Testis (tissue), 2 donors: ENCODE measurements at regions not wholly inside any gene's neighbourhood (a gene's known extent, or its start where the extent isn't known, plus 50 kb on each side); places are given as distances from the start of the nearest gene placed in this dataset.

Experiments used
- DNase-seq: peaks from one replicate; pipeline ENCODE4 v3.0.0-alpha.2; 2019
- H3K27ac ChIP-seq, 2 donors: fragments of 200-600 bp; sonication (generic); one replicate each; pipeline ENCODE4 v1.5.1; 2019
- H3K27me3 ChIP-seq: fragments of 200-600 bp; sonication (generic); one replicate; pipeline ENCODE4 v1.5.1; 2019
- H3K36me3 ChIP-seq: fragments of 200-600 bp; sonication (generic); one replicate; pipeline ENCODE4 v1.5.1; 2017; ENCODE audit warnings: low read depth; ENCODE audit errors: missing control alignments
- H3K4me1 ChIP-seq: fragments of 200-600 bp; sonication (generic); one replicate; pipeline ENCODE4 v1.5.1; 2019
- H3K4me3 ChIP-seq, 2 donors: fragments of 200-600 bp; sonication (generic); one replicate each; pipeline ENCODE4 v1.5.1; 2017 to 2019
- H3K9me3 ChIP-seq: fragments of 200-600 bp; sonication (generic); one replicate; pipeline ENCODE4 v1.5.1; 2017
- POLR2A ChIP-seq: fragments of 450-650 bp; IDR thresholded peaks from one replicate; pipeline ENCODE4 v1.6.1; 2017; ENCODE audit warnings: antibody characterized with exemption, mild to moderate bottlenecking, moderate library complexity
- WGBS, 2 donors: methylation state at CpG; one replicate each; pipeline ENCODE4 v1.1.5; 2018; 5-methylcytosine and 5-hydroxymethylcytosine counted together
- intact Hi-C: fragments of 100-400 bp; cut with DNase I; formaldehyde crosslinking; loops from one replicate; pipeline ENCODE4 v1.15.1; 2023; ENCODE audit warnings: low total_unique reads
- TF ChIP-seq, protein P1 (sequence below), 3 experiments: fragments of 450-650 bp in 2 of 3; fragments of 200-600 bp in 1 of 3; sonication (generic) in 1 of 3; IDR thresholded peaks; one replicate each; pipeline ENCODE4 v1.5.1; 2016 to 2019; ENCODE audit warnings: antibody characterized with exemption in 3 of 3, mild to moderate bottlenecking in 2 of 3, moderate library complexity in 1 of 3

DNA sequence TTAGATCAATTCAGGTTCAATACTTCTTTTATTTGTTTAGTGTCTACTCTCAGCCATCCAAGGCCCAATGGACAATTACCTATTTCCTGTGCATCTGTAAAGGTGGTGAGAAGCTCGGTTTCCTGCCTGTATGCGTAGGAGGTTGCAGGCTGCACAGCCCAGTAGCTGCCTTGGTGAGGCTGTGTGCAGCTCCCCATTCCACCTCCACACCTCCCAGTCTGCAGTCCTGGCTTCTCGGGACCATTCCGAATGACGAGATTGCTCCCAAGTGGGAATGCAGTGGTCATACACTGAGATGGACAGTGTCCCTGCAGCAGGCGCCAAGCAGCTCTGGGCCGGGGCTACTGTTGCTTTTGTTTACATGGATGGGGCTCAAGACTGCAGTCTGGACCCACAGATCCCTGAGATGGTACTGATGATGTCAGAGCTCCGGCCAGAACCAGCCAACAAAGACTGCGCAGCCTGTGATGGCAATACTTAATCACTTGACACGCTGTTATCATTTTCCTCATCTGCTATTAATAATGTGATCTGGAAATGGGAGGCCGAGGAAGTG, 206.1 kb upstream of the IRX1 start:
- no peaks in the 10 kb centered on the region for H3K4me1 ChIP-seq
- H3K9me3 ChIP-seq: no peaks in the 10 kb centered on the region
- intact Hi-C loops: no loop called here
- no peaks in the 10 kb centered on the region for H3K36me3 ChIP-seq
- no peak for DNase-seq
- no peak overlapping the region for H3K4me3 ChIP-seq
- no peaks in the 10 kb centered on the region for H3K27me3 ChIP-seq
- H3K27ac ChIP-seq: no peak overlapping the region
- 73 to 77% methylated on average over 11 of the region's 11 CpGs for WGBS, 2 donors
- TF ChIP-seq POLR2A: no peak
- TF ChIP-seq, protein P1, sequence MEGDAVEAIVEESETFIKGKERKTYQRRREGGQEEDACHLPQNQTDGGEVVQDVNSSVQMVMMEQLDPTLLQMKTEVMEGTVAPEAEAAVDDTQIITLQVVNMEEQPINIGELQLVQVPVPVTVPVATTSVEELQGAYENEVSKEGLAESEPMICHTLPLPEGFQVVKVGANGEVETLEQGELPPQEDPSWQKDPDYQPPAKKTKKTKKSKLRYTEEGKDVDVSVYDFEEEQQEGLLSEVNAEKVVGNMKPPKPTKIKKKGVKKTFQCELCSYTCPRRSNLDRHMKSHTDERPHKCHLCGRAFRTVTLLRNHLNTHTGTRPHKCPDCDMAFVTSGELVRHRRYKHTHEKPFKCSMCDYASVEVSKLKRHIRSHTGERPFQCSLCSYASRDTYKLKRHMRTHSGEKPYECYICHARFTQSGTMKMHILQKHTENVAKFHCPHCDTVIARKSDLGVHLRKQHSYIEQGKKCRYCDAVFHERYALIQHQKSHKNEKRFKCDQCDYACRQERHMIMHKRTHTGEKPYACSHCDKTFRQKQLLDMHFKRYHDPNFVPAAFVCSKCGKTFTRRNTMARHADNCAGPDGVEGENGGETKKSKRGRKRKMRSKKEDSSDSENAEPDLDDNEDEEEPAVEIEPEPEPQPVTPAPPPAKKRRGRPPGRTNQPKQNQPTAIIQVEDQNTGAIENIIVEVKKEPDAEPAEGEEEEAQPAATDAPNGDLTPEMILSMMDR (IDR thresholded peaks at IDR 0.05): no peak

DNA sequence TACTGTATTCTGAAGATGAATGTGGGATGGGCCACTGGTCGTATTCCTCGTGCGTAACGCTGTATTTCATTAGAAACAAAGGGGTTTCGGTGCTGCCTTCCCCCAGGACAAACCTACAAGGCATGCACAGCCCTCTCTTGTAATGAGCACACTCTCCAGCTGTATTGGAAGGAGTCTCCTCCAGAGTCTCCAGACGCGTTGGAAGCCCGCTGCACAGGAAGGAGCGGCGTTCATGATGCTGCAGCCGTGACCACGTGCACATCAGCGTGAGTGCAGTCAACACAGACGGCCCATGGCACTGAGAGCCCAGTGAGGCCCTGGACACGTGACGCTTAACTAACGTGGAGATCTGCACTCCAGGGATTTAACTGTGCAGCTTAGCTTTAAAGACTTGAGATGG, 209.0 kb upstream of the IRX1 start:
- no peak overlapping the region for H3K27ac ChIP-seq

DNA sequence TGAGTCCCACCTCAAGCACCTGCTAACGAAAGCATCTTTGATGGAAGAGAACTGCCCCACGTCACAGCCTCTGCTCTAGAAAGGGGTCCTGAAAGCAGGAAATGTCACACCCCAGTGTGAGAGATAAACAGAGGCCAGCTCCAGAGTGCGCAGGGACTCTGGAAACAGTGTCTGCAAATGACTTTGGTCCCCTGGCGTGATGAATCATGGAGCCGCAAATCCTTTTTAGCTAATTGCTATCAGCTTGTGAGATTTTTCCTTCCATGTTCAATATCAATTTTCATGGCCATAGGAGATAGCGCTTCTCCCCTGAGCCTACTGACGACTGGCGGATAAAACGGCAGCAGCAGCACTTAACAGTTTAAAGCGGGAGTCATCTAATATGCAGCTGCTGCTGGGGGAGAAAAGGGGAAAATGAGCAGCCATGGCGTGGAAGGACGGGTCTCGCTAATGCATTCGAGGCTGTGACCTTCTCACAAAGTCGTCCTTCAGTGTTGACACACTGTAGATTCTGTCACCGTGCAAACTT, 209.6 kb upstream of the IRX1 start:
- Histone ChIP-seq H3K9me3 (no peaks in the 10 kb centered on the region), H3K27me3 (no peaks in the 10 kb centered on the region), H3K4me3 (no peak overlapping the region), H3K27ac (no peak overlapping the region), H3K4me1 (no peaks in the 10 kb centered on the region), H3K36me3 (no peaks in the 10 kb centered on the region)
- WGBS, 2 donors: 76 to 80% methylated on average over 16 of the region's 16 CpGs
- intact Hi-C loops: no loop called here
- no peak for DNase-seq
- TF ChIP-seq, protein P1 (IDR thresholded peaks at IDR 0.05): no peak
- no peak for TF ChIP-seq POLR2A

More for the DNA sequence above, 209.0 kb upstream of the IRX1 start:
- no peak for DNase-seq
- intact Hi-C loops: no loop called here
- H3K4me3 ChIP-seq: no peak overlapping the region
- H3K36me3 ChIP-seq: no peaks in the 10 kb centered on the region
- no peaks in the 10 kb centered on the region for H3K4me1 ChIP-seq
- TF ChIP-seq POLR2A: no peak
- TF ChIP-seq, protein P1 (IDR thresholded peaks at IDR 0.05): no peak
- H3K9me3 ChIP-seq: no peaks in the 10 kb centered on the region
- H3K27me3 ChIP-seq: no peaks in the 10 kb centered on the region
- 82 to 84% methylated on average over 17 of the region's 17 CpGs for WGBS, 2 donors

DNA sequence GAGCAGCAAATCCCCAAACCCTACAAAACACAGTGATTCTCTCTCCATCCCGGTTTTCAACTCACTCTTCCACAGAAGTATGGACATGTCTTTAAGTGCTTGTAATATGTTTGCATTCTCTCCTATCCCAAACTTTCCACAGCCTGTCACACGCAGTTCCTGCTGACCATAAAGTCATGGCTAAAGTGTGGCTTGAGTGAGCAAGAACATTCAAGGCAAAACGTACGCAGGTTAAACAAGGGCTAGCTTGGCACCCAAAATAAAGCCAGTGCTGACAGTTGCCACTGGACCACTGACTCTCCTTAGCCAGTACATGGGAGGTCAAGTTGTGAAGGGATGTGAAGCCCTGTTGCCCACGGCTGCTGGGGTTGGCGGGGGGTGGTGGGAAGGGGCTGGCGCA, 211.1 kb upstream of the IRX1 start:
- DNase-seq: no peak
- no peak overlapping the region for H3K27ac ChIP-seq
- no peaks in the 10 kb centered on the region for H3K4me1 ChIP-seq
- H3K27me3 ChIP-seq: no peaks in the 10 kb centered on the region
- H3K36me3 ChIP-seq: no peaks in the 10 kb centered on the region
- intact Hi-C loops: no loop called here
- H3K9me3 ChIP-seq: no peaks in the 10 kb centered on the region
- WGBS, 2 donors: 84 to 89% methylated on average over 7 of the region's 7 CpGs
- TF ChIP-seq, protein P1 (IDR thresholded peaks at IDR 0.05): no peak
- TF ChIP-seq POLR2A: no peak
- no peak overlapping the region for H3K4me3 ChIP-seq

DNA sequence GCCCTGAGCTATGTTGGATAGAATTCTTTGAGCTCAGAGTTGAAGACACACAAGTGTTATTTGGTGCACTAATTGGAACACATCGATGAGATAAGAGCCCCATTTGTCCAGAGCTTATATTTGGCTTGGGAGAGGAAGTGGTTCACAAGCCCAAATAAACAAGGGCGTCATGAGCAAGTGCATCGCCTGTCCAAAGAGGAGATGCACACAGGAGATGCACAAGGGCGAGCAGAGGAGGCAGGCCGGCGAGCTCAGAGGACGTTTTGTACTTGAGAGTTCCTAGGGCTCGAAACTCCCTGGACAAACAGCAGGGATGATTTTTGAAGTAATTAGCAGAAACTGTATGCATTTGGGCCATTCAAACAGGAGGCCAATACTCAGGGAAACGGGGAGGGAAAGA, 212.8 kb upstream of the IRX1 start:
- no peak overlapping the region for H3K4me3 ChIP-seq
- DNase-seq: no peak
- no peaks in the 10 kb centered on the region for H3K36me3 ChIP-seq
- 73 to 88% methylated on average over 9 of the region's 9 CpGs for WGBS, 2 donors
- intact Hi-C loops: no loop called here
- no peaks in the 10 kb centered on the region for H3K9me3 ChIP-seq
- no peaks in the 10 kb centered on the region for H3K4me1 ChIP-seq
- no peak for TF ChIP-seq POLR2A
- TF ChIP-seq, protein P1 (IDR thresholded peaks at IDR 0.05): no peak
- no peak overlapping the region for H3K27ac ChIP-seq
- no peaks in the 10 kb centered on the region for H3K27me3 ChIP-seq
